Parathyroid adenoma (tissue), 2 donors: ENCODE measurements at regions not wholly inside any gene's neighbourhood (a gene's known extent, or its start where the extent isn't known, plus 50 kb on each side); places are given as distances from the start of the nearest gene placed in this dataset.

Experiments
- H2AFZ ChIP-seq: fragments of 300-600 bp; sonication (generic); one replicate; pipeline ENCODE4 v1.7.0; 2017; ENCODE audit warnings: antibody characterized with exemption, mild to moderate bottlenecking
- H3K27ac ChIP-seq: fragments of 300-600 bp; sonication (generic); one replicate; pipeline ENCODE4 v1.7.0; 2017
- H3K27me3 ChIP-seq: fragments of 300-600 bp; sonication (generic); one replicate; pipeline ENCODE4 v1.7.0; 2017; ENCODE audit warnings: low read length; ENCODE audit not compliant: control insufficient read depth, insufficient read depth
- H3K36me3 ChIP-seq: fragments of 300-600 bp; sonication (generic); one replicate; pipeline ENCODE4 v1.7.0; 2017; ENCODE audit warnings: low read length; ENCODE audit not compliant: control insufficient read depth, insufficient read depth
- H3K4me1 ChIP-seq: fragments of 300-600 bp; sonication (generic); one replicate; pipeline ENCODE4 v1.7.0; 2017; ENCODE audit warnings: control low read depth
- H3K4me2 ChIP-seq: fragments of 300-600 bp; sonication (generic); one replicate; pipeline ENCODE4 v1.7.0; 2017; ENCODE audit warnings: low read length
- H3K4me3 ChIP-seq: fragments of 300-600 bp; sonication (generic); one replicate; pipeline ENCODE4 v1.7.0; 2017; ENCODE audit warnings: low read depth, low read length
- H3K79me2 ChIP-seq: fragments of 300-600 bp; sonication (generic); one replicate; pipeline ENCODE4 v1.7.0; 2017; ENCODE audit warnings: control low read depth
- H3K9ac ChIP-seq: fragments of 300-600 bp; sonication (generic); one replicate; pipeline ENCODE4 v1.7.0; 2017; ENCODE audit warnings: mild to moderate bottlenecking
- H3K9me3 ChIP-seq: fragments of 300-600 bp; sonication (generic); one replicate; pipeline ENCODE4 v1.7.0; 2017; ENCODE audit warnings: low read length; ENCODE audit not compliant: control insufficient read depth
- TF ChIP-seq, protein P1 (sequence below): fragments of 300-600 bp; sonication (generic); IDR thresholded peaks from one replicate; pipeline ENCODE4 v1.7.0; 2017; ENCODE audit warnings: antibody characterized with exemption, mild to moderate bottlenecking
- donor health status: primary hyperparathyroidism.

DNA sequence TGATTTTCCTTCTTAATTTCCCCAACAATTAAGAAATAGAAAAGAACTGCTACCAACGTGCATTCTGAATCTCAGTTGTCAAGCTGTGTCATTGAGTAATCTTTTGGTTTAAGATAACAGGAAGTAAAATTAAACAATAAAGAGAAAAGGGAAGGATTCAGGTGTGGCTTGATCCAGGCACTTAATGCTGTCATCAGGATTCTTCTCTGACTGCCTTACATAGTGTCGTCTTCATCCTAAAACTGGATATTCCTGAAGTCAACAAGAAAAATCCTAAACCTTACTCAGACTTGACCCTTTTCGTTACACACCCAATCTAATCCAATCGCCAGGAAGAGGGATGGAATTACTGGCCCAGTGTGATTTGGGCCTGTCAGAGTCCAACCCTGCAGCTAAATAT, 443.8 kb downstream of the MED13L start:
- Histone ChIP-seq H3K27ac (no peak overlapping the region), H3K27me3 (no peaks in the 10 kb centered on the region), H3K4me3 (no peak overlapping the region), H3K4me1 (no peaks in the 10 kb centered on the region), H3K79me2 (no peaks in the 10 kb centered on the region), H2AFZ (no peak overlapping the region), H3K36me3 (no peaks in the 10 kb centered on the region), H3K4me2 (no peak overlapping the region), H3K9me3 (no peaks in the 10 kb centered on the region), H3K9ac (no peak overlapping the region)
- TF ChIP-seq, protein P1, sequence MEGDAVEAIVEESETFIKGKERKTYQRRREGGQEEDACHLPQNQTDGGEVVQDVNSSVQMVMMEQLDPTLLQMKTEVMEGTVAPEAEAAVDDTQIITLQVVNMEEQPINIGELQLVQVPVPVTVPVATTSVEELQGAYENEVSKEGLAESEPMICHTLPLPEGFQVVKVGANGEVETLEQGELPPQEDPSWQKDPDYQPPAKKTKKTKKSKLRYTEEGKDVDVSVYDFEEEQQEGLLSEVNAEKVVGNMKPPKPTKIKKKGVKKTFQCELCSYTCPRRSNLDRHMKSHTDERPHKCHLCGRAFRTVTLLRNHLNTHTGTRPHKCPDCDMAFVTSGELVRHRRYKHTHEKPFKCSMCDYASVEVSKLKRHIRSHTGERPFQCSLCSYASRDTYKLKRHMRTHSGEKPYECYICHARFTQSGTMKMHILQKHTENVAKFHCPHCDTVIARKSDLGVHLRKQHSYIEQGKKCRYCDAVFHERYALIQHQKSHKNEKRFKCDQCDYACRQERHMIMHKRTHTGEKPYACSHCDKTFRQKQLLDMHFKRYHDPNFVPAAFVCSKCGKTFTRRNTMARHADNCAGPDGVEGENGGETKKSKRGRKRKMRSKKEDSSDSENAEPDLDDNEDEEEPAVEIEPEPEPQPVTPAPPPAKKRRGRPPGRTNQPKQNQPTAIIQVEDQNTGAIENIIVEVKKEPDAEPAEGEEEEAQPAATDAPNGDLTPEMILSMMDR: no peak

DNA sequence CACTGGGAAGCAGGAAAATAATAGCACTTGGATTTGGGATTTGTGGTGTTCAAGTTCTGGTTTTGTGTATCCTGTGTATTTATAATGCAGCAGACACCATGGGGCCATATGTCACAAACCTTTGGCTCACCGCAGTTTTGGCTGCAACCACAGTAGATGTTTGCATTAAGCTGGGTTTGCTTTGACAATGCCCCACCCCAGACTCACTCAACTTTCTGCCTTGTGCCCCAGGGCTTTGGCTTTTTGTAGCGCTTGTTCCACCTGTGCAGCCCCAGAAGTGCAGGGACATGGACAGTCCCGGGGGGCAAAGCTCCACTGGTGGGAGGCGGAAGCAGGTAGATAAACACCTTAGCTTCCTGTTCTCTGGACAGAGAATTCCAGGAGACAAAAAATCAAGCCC, 446.9 kb downstream of the MED13L start:
- Histone ChIP-seq H3K27me3 (no peaks in the 10 kb centered on the region), H3K4me1 (no peaks in the 10 kb centered on the region), H3K4me2 (no peak overlapping the region), H2AFZ (no peak overlapping the region), H3K4me3 (no peak overlapping the region), H3K27ac (no peak overlapping the region), H3K9ac (no peak overlapping the region), H3K79me2 (no peaks in the 10 kb centered on the region), H3K36me3 (no peaks in the 10 kb centered on the region), H3K9me3 (no peaks in the 10 kb centered on the region)
- TF ChIP-seq, protein P1: no peak

DNA sequence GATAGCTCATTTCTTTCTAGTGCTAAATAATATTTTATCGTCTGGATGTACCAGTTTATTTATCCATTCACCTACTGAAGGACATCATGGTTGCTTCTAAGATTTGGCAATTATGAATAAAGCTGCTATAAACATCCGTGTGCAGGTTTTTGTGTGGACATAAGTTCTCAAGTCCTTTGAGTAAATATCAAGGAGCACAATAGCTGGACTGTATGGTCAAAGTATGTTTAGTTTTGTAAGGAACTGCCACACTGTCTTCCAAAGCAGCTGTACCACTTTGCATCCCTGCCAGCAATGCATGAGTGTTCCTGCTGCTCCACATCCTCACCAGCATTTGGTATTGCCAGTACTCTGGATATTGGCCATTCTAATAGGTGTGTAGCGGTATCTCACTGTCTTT, 447.4 kb downstream of the MED13L start:
- Histone ChIP-seq H3K36me3 (no peaks in the 10 kb centered on the region), H3K4me1 (no peaks in the 10 kb centered on the region), H3K4me3 (no peak overlapping the region), H3K9me3 (no peaks in the 10 kb centered on the region), H3K9ac (no peak overlapping the region), H3K27me3 (no peaks in the 10 kb centered on the region), H3K27ac (no peak overlapping the region), H3K79me2 (no peaks in the 10 kb centered on the region), H2AFZ (no peak overlapping the region), H3K4me2 (no peak overlapping the region)
- TF ChIP-seq, protein P1: no peak

DNA sequence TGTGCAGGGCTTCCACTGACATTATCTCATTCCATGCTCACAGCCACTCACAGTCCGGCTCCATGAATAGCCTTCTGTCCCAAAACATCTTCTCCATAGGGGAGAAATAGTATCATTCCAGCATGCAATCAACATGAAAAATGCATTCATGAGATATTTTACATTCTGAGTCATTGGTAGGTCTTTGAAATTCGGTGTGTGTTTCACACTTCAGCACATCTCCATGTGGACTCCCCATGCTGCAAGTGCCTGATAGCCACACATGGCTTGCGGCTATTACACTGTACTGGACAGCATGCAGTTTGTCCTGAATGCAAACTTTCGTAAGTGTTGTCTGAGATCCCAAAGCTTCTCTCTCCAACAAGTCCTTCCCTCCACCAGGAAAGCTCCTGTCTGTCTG, 449.3 kb downstream of the MED13L start:
- TF ChIP-seq, protein P1: no peak
- Histone ChIP-seq H3K4me3 (no peak overlapping the region), H3K4me2 (no peak overlapping the region), H3K27ac (no peak overlapping the region), H2AFZ (no peak overlapping the region), H3K27me3 (no peaks in the 10 kb centered on the region), H3K9ac (no peak overlapping the region), H3K36me3 (no peaks in the 10 kb centered on the region), H3K9me3 (no peaks in the 10 kb centered on the region), H3K79me2 (no peaks in the 10 kb centered on the region), H3K4me1 (no peaks in the 10 kb centered on the region)

DNA sequence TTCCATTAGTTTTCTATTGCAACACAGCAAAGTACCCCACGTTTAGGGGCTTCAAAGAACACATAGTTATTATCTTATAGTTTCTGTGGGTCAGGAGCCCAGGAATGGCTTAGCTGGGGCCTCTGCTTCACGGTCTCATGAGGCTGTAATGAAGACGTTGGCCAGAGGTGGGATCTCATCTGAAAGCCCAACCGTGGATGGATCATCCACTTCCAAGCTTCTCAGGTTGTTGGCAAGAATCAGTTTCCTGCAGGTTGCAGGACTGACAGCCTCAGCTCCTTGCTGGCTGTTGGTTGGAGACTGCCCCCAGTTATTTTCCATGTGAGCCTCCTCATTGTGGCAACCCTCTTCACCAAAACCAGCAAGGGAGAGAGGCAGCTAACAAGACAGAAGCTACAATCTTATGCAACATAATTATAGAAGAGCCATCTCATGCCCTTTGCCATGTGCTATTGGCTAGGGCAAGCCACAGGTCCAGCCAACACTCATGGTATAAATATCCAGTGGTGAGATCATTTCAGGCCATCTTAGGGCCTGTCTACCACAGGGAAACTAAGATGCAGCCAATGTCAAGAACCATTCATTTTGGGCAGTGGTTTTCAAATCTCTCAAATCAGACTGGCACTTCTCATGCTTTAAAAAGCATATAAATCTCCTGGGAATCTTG, 452.4 kb downstream of the MED13L start:
- TF ChIP-seq, protein P1: no peak
- no peak overlapping the region for H3K27ac ChIP-seq
- no peaks in the 10 kb centered on the region for H3K27me3 ChIP-seq
- no peak overlapping the region for H3K4me2 ChIP-seq
- H3K4me3 ChIP-seq: no peak overlapping the region
- no peaks in the 10 kb centered on the region for H3K79me2 ChIP-seq
- H3K9me3 ChIP-seq: no peaks in the 10 kb centered on the region
- no peaks in the 10 kb centered on the region for H3K4me1 ChIP-seq
- no peak overlapping the region for H2AFZ ChIP-seq
- H3K9ac ChIP-seq: no peak overlapping the region
- H3K36me3 ChIP-seq: no peaks in the 10 kb centered on the region
